Right ventricle myocardium superior (tissue), 1 donor: ENCODE measurements at regions not wholly inside any gene's neighbourhood (a gene's known extent, or its start where the extent isn't known, plus 50 kb on each side); places are given as distances from the start of the nearest gene placed in this dataset.
"Not testable (repeated sequence)": the region's sequence is repeated elsewhere in the genome, so short reads cannot be mapped to it uniquely, and the experiment has no call there.

Experiments used
- ATAC-seq: fragments of 200-7000 bp; cut with Tn5 transposase; one replicate; pipeline ENCODE4 v1.9.1; 2020; ENCODE audit warnings: mild to moderate bottlenecking; ENCODE audit not compliant: poor library complexity
- DNase-seq: peaks from one replicate; pipeline ENCODE4 v3.0.0-alpha.2; 2020
- intact Hi-C: fragments of 100-400 bp; cut with DNase I; formaldehyde crosslinking; loops from one replicate; pipeline ENCODE4 v1.11.2; 2022
- donor health status: DM: no; HTN: yes; CAD: no; lungs with severe emphysema.

DNA sequence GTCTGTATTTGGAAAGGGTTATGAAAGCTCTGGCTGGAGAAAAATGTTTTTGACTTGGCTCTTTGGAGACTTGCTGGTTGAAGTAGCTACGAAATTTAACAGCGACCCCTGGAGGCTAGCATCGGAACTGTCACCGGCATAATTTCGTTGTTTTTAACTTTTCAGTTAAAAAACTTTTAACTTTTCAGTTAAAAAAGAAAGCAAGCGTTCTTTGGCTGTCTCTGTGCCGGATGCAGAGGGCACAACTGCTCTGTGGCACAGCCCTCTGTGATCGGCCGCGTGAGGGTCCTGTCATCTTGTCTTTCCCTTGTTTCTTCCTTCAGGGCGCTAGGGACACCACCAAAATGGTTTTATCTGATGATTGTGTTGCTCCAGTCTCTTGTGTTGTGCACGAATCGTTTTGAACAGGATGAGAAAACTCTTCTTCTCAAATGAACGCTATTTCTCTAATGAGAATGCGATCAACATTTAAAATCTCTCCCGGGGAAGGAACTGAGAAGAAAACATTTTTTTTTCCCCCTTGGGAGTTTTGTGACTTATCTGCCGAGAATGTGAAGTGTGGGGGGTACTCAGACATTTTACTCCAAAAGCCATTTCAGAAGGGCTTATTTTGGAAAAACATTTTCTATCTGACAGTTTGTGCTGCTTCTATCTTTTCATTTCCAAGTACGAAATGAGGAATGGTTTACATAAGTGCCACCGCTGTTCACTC is 57.1 kb downstream of the ADCYAP1 start:
- no peak for DNase-seq
- ATAC-seq, result peak; percentile 38
- intact Hi-C loops, result loop anchor here (5.0 kb wide), 1 partner anchor 94 kb away; no protein-coding TSS in a partner anchor

DNA sequence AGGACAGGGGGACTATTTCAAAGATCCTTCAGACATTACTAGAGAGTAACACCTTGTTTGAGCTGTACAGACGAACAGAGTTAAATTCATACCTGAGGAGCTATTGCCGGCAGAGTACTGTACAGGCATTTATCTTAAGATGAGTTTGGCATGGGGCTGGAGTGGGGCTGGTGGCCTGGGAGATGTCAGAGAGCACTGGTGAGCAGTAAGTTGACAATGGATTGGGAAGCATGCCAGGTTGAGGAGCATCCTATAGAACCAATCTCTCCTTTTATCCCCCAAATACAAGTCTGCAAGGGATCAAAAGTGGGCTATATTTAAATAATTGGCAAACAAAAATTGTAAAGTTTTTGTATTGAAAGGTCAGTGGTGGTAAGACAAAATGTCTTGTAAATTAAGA is 58.6 kb downstream of the ADCYAP1 start:
- intact Hi-C loops, result loop anchor here (5.0 kb wide), 1 partner anchor 96 kb away; no protein-coding TSS in a partner anchor
- ATAC-seq (no peak), DNase-seq (no peak)

DNA sequence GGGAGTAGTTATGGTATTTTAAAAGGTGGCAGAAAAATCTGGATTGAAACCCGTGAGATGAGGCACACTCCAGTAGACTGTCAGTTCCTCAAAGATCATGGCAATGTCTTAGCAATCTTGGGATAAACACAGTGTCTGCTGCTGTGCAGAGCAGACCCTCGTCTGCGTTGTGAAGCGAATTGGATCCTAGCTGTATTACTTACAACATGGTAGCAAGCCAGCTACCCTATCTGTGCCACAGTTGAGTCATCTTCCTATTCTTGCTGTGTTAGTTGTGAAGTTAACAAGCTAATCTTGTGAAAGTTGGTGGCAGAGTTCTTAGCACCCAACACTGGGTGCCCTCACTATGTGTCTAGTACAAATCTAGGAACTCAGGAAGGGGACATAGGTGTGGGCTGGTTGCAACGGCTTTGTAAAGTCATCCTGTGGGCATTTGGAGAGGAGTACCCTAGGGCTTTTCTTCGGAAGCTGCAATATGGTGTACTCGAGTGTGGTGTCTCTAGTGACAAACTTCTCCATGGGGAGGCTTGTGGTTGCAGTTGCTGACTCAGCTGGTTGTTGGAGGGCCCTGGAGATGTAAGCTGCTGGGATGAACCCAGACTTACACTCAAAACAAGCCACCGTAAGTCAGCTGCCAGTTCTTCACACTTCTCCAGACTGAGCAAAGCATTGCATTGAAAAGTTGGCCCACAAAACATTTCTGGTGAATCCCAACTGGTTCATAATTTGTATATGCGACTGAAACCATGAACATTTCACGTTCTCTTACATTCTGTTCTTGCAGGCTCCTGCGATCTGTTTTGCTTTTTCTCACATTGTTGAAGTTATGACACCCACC is 61.5 kb downstream of the ADCYAP1 start:
- DNase-seq, result no peak
- intact Hi-C loops, result no loop called here
- ATAC-seq, result no peak

DNA sequence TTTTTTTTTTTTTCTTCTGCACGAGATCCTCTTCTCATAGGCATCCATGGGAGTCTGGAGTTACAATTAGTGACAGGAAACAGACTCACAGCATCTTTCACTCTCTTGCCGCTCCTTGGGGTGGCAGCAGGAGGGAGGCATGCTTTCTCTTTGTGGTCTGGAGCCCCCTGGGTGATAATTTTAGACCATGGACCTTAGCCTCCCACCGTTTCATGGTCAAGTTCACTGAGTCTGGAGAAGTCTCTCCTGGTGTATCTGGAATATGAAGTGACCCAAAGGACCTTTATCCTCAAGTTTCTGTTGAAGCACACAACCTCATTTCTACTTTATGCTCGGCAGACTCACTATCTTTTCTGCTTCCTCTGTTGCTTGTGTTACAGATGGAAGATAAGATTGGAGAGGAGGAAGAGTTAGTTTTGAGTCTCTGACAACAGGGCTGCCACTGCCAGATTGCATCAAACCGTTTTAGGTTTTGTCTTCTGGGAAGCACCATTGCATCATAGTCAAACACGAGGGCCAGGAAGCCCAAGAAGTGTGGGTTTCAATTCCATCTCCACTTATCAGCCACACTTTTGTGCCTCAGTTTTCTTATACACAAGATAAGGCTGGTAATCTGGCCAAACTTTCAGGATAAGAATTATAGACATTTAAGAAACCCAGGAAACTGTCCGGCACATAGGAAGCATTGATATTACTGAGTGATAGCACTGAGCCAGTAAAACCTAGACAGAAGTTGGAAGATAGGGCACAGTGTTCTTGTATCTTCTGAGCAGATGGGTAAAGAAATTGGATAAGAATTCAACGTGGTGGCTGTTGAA is 62.3 kb downstream of the ADCYAP1 start:
- intact Hi-C loops, result no loop called here
- ATAC-seq (no peak), DNase-seq (no peak)

DNA sequence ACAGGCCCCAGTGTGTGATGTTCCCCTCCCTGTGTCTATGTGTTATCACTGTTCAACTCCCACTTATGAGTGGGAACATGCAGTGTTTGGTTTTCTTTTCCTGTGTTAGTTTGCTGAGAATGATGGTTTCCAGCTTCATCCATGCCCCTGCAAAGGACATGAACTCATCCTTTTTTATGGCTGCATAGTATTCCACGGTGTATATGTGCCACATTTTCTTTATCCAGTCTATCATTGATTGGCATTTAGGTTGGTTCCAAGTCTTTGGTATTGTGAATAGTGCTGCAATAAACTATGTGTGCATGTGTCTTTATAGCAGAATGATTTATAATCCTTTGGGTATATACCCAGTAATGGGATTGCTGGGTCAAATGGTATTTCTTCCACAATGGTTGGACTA is 64.2 kb downstream of the ADCYAP1 start:
- ATAC-seq, intact Hi-C loops, DNase-seq: not testable (repeated sequence)

DNA sequence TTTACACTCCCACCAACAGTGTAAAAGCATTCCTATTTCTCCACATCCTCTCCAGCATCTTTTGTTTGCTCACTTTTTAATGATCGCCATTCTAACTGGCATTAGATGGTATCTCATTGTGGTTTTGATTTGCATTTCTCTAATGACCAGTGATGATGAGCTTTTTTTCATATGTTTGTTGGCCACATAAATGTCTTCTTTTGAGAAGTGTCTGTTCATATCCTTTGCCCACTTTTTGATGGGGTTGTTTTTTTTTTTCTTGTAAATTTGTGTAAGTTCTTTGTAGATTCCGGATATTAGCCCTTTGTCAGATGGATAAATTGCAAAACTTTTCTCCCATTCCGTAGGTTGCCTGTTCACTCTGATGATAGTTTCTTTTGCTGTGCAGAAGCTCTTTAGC is 64.6 kb downstream of the ADCYAP1 start:
- DNase-seq, intact Hi-C loops, ATAC-seq: not testable (repeated sequence)

DNA sequence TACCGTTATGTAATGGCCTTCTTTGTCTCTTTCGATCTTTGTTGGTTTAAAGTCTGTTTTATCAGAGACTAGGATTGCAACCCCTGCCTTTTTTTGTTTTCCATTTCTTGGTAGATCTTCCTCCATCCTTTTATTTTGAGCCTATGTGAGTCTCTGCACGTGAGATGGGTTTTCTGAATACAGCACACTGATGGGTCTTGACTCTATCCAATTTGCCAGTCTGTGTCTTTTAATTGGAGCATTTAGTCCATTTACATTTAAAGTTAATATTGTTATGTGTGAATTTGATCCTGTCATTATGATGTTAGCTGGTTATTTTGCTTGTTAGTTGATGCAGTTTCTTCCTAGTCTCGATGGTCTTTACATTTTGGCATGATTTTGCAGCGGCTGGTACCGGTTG is 69.9 kb downstream of the ADCYAP1 start:
- DNase-seq, ATAC-seq, intact Hi-C loops: not testable (repeated sequence)

DNA sequence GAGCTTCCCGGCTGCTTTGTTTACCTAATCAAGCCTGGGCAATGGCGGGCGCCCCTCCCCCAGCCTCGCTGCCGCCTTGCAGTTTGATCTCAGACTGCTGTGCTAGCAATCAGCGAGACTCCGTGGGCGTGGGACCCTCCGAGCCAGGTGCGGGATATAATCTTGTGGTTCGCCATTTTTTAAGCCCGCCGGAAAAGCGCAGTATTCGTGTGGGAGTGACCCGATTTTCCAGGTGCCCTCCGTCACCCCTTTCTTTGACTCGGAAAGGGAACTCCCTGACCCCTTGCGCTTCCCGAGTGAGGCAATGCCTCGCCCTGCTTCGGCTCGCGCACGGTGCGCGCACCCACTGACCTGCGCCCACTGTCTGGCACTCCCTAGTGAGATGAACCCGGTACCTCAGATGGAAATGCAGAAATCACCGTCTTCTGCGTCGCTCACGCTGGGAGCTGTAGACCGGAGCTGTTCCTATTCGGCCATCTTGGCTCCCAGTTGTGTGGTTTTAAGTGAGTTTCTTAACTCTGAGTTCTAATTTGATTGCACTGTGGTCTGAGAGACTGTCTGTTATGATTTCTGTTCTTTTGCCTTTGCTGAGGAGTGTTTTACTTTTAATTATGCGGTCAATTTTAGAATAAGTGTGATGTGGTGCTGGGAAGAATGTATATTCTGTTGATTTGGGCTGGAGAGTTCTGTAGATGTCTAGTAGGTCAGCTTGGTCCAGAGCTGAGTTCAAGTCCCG is 71.9 kb downstream of the ADCYAP1 start:
- ATAC-seq, DNase-seq, intact Hi-C loops: not testable (repeated sequence)

DNA sequence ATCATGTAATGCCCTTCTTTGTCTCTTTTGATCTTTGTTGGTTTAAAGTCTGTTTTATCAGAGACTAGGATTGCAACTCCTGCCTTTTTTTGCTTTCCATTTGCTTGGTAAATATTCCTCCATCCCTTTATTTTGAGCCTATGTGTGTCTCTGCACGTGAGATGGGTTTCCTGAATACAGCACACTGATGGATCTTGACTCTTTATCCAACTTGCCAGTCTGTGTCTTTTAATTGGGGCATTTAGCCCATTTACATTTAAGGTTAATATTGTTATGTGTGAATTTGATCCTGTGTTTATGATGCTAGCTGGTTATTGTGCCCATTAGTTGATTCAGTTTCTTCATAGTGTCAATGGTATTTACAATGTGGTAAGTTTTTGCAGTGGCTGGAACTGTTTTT is 72.7 kb downstream of the ADCYAP1 start:
- intact Hi-C loops, DNase-seq, ATAC-seq: not testable (repeated sequence)

DNA sequence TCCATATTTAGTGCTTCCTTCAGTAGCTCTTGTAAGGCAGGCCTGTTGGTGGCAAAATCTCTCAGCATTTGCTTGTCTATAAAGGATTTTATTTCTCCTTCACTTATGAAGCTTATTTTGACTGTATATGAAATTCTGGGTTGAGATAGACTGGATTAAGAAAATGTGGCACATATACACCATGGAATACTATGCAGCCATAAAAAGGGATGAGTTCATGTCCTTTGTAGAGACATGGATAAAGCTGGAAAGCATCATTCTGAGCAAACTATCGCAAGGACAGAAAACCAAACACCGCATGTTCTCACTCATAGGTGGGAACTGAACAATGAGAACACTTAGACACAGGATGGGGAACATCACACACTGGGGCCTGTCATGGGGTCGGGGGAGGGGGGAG is 73.1 kb downstream of the ADCYAP1 start:
- DNase-seq, intact Hi-C loops, ATAC-seq: not testable (repeated sequence)

DNA sequence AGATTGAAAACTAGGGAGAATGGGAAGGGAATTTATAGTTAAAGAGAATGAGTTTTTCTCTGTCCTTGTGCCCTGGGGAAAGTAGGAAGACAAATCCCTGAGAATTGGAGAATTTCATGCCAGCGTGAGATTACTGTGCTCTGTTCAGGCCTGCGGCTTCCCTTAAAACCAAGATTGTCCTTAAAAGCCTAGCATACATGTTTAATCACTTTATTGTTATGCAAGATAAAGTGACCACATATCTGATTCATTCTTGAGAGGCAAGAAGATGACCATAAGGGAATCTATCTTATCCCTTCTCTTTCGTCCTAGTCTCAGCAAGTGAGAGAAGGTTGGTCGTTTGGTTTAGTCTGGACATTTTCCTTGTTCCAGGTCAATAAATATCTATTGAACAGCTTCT is 75.9 kb downstream of the ADCYAP1 start:
- intact Hi-C loops, result no loop called here
- no peak for ATAC-seq
- no peak for DNase-seq

DNA sequence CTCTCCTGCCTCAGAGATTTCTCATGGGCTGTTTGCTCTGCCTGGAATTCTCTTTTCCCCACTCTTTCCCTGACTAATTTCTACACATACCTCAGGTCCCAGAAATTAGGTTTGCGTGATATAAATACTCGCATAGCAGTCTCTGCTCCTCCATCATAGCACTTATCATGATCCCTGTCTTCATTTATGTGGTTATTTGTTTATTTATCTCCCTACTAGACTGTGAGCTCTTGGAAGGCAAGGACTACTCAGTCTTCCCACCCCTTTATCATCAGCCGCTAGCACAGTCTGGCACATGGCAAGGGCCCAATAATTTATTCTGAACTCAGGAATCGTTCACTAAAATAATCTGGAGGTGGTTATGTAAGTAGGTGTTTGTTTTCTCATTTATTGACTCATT is 79.3 kb downstream of the ADCYAP1 start:
- DNase-seq (no peak), ATAC-seq (no peak)
- intact Hi-C loops, result no loop called here

DNA sequence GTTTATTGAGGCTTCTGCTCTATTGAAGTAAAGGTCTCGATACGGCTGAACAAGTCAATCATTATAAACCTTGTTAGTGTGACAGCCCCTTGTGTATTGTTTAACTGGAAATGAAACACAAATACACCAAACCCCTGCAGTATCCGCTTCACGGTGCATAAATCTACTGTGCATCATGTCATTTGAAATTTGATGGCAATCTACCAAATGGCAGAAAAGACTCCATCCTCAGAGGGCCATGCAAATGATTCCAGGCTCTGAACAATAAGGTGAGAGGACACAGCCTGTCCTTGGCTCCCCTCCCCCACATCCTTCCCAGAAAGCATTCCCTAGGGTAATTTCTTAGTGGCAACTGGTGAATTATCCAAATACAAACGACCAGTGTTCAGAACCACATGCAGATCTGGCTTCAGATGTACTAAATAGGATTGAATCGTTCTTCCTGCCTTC is 80.6 kb downstream of the ADCYAP1 start:
- peak; percentile 31 for ATAC-seq
- no peak for DNase-seq
- intact Hi-C loops, result no loop called here

DNA sequence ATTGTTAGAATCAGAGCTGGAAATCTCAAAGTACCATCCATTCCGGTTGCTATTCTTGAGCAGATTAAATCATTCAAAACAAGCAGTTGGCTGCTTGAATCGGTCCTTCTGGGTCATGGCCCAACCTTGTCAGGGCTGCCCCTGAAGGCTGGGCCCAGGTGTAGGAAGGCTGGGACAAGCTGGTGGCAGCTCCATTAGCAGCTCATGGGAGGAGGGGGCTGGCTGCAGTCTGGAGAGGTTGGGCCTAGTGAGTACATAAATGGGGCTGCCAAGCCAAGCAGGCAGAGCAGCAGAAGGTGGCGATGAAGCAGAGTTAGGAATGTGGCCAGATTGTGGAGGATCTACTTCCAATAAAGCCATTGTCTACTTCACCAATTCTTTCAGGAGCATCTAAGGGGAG is 81.4 kb downstream of the ADCYAP1 start:
- DNase-seq (no peak), ATAC-seq (no peak)
- intact Hi-C loops, result no loop called here

DNA sequence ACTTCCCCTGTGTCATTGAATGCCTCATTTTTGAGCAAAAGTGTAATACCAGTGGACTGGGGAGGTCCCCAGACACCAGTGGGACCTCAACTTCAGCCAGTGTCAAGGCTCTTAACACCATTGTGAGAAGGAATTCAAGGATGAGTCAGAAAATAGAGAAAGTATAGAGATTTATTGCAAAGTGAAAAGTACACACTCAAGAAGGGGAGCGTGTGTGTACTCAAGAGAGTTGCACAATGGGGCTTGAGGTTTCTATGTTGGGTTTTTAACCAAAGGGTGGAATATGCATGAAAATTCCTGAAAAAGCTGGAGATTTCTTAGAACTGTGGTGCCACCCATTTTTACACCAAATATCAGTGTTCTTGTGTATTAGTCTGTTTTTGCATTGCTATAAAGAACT is 81.9 kb downstream of the ADCYAP1 start:
- DNase-seq, result no peak
- ATAC-seq, result no peak
- intact Hi-C loops, result no loop called here

DNA sequence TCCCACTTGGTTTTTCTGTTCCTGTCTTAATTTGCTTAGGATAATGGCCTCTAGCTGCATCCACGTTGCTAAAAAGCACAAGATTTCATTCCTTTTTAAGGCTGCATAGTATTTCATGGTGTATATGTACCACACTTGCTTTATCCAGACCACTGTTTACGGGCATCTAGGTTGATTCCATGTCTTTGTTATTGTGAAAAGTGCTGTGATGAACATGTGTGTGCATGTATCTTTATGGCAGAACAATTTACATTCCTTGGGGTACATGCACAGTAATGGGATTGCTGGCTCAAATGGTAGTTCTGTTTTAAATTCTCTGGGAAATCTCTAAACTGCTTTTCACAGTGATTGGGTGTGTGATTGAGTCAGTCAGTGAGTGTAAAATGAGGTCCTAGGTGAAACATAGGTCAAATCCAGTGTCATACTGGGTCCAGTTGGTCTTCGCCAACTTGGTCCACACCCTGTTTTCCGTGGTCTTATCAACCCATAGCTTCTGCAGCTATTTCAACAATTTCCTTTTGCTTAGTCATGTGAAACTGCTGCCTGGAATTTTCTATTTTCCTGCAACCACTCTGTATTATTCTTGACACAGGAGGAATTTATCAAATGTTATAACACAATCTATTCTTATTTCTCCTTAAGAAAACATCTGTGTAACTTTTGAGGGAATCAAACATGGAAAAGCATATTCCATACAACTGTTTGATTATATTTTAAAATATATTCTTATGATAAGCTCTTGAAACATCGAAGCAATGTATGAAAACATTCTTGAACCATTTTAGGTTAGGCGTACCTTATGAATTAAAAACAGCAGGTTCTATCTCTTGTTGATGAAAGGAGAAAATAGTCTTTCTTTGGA is 82.9 kb downstream of the ADCYAP1 start:
- DNase-seq (no peak), ATAC-seq (peak; percentile 48)
- intact Hi-C loops, result no loop called here

DNA sequence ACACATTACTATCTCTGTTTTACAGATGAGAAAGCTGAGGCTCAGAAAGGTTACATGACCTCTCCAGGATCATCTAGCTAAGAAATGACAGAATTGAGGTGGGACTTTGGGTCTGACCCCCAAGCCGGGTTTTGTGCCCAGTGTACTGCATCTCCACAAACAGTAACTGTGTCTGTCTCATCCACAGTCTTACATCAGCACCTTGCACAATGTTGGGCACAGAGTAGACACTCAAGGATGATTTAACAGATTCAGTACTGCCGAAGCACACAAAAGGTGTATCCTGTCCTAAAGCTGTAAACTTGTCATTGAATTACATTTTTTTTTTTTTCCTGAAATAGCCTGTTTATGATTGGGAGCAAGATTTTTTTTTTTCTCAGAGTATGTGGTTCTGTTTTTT is 84.8 kb downstream of the ADCYAP1 start:
- DNase-seq, result no peak
- intact Hi-C loops, result no loop called here
- no peak for ATAC-seq

DNA sequence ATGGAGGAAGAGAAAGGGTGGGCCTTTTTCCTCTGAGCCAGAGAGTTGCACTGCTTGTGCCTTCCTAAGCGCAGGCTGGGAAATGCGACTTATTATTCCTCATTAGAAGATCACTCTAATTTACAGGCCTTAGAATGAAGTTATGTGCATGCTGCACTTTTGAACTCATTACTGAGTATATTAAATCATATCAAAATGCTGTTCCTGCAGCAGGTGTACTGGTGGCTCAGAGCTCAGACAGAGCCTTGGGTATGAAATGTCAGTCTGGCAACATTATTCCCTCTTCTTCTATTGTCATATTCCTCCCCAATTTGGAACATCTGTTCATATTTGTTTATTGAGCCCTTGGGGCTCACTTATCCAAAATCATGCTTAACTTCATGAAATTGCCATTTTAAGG is 85.5 kb downstream of the ADCYAP1 start:
- intact Hi-C loops, result no loop called here
- DNase-seq (no peak), ATAC-seq (no peak)
